Left lung (tissue), 4 donors: ENCODE measurements at regions not wholly inside any gene's neighbourhood (a gene's known extent, or its start where the extent isn't known, plus 50 kb on each side); places are given as distances from the start of the nearest gene placed in this dataset.
A peak's percentile ranks its signal among the peaks of the same experiment; 100 is the strongest.

Experiments
- ATAC-seq: fragments of 200-7000 bp; cut with Tn5 transposase; one replicate; pipeline ENCODE4 v1.9.1; 2020; ENCODE audit warnings: moderate library complexity
- DNase-seq, 4 donors: peaks; one replicate each; pipeline ENCODE4 v3.0.0-alpha.2; 2013 to 2020
- H3K27ac ChIP-seq, 2 donors: fragments of 200-600 bp; sonication (generic) in 1 of 2; one replicate each; pipeline versions ENCODE4 v1.5.0 to v1.8.0; 2020 to 2021
- H3K27me3 ChIP-seq, 2 donors: fragments of 200-600 bp; sonication (generic) in 1 of 2; one replicate each; pipeline versions ENCODE4 v1.5.0 to v1.8.0; 2020 to 2021
- H3K36me3 ChIP-seq, 2 donors: fragments of 200-600 bp; sonication (generic) in 1 of 2; one replicate each; pipeline versions ENCODE4 v1.5.0 to v1.8.0; 2020 to 2021
- H3K4me1 ChIP-seq, 2 donors: fragments of 200-600 bp; one replicate each; pipeline ENCODE4 v1.8.0; 2021
- H3K4me3 ChIP-seq, 2 donors: fragments of 200-600 bp; sonication (generic) in 1 of 2; one replicate each; pipeline versions ENCODE4 v1.5.0 to v1.8.0; 2020 to 2021; ENCODE audit warnings: mild to moderate bottlenecking in 1 of 2
- H3K9me3 ChIP-seq, 2 donors: fragments of 200-600 bp; sonication (generic) in 1 of 2; one replicate each; pipeline versions ENCODE4 v1.5.0 to v1.8.0; 2020 to 2021
- intact Hi-C, 2 donors: fragments of 100-400 bp; cut with DNase I; formaldehyde crosslinking; loops; one replicate each; pipeline versions ENCODE4 v1.11.2 to v1.14.2; 2022
- TF ChIP-seq, protein P1 (sequence below), 2 donors: fragments of 200-600 bp; sonication (generic) in 1 of 2; IDR thresholded peaks; one replicate each; pipeline versions ENCODE4 v1.5.0 to v1.8.0; 2021; ENCODE audit warnings: antibody characterized with exemption in 2 of 2
- donor health status: DM: no; HTN: yes; CAD: no.
- donor health status: DM: no; HTN: no; CAD: no.

DNA sequence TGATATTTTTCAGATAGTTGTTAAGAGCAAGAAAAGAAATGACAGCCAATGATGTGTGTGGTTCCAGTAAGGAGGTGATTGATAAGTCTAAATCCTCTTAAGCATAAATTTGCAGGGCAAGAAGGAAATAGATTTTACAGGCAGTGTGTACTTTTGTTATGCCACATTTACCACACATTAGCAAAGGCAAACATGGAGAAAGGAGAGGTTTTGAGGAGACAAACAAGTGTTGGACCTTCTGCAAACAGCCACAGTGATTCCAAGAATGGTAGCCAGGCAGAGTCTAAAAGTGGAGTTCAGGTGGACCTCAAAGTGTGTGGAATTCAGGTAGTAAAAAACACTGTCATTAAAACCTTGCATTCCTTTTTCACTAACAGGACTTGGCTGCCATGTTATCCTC is 295.9 kb upstream of the ITGA1 start:
- ATAC-seq, result no peak
- no peak overlapping the region for H3K27ac ChIP-seq
- H3K27me3 ChIP-seq, result no peaks in the 10 kb centered on the region
- no peaks in the 10 kb centered on the region for H3K36me3 ChIP-seq
- no peaks in the 10 kb centered on the region for H3K9me3 ChIP-seq
- H3K4me3 ChIP-seq, result no peak overlapping the region
- H3K4me1 ChIP-seq, result no peaks in the 10 kb centered on the region
- no peak for DNase-seq
- TF ChIP-seq, protein P1, sequence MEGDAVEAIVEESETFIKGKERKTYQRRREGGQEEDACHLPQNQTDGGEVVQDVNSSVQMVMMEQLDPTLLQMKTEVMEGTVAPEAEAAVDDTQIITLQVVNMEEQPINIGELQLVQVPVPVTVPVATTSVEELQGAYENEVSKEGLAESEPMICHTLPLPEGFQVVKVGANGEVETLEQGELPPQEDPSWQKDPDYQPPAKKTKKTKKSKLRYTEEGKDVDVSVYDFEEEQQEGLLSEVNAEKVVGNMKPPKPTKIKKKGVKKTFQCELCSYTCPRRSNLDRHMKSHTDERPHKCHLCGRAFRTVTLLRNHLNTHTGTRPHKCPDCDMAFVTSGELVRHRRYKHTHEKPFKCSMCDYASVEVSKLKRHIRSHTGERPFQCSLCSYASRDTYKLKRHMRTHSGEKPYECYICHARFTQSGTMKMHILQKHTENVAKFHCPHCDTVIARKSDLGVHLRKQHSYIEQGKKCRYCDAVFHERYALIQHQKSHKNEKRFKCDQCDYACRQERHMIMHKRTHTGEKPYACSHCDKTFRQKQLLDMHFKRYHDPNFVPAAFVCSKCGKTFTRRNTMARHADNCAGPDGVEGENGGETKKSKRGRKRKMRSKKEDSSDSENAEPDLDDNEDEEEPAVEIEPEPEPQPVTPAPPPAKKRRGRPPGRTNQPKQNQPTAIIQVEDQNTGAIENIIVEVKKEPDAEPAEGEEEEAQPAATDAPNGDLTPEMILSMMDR (IDR thresholded peaks at IDR 0.05), result no peak
- intact Hi-C loops, result no loop called here

DNA sequence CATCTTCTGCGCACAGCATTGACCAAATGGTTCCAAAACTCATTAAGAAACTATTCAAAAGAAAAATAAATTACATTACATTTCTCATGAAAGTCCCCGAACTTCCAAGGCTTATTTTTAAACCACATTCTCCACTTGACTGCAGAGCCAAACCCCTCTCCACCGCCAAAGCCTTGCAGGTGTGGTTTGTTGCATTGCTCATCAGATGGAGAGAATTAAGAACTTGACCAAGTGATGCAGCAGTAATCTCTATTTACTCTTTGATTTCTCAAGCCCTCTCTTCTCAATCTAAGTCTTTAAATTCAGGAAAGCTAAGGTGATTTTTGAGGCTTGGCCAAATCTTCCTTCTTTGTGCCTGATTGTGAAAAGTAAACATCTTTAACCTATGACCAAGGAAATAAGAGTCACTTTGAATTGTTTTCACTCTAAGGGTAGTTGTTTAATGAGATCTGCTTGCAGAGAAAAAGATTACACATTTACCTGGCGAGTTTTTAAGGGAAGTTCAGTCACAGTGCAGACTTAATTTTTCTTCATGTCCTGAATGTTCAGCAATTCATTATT is 290.5 kb upstream of the ITGA1 start:
- H3K4me3 ChIP-seq, result no peak overlapping the region
- no peaks in the 10 kb centered on the region for H3K9me3 ChIP-seq
- no peaks in the 10 kb centered on the region for H3K36me3 ChIP-seq
- ATAC-seq, result peak; percentile 77
- TF ChIP-seq, protein P1 (IDR thresholded peaks at IDR 0.05), result no peak
- H3K27ac ChIP-seq, result no peak overlapping the region
- DNase-seq, result no peak
- H3K27me3 ChIP-seq, result no peaks in the 10 kb centered on the region
- intact Hi-C loops, result no loop called here
- no peaks in the 10 kb centered on the region for H3K4me1 ChIP-seq

DNA sequence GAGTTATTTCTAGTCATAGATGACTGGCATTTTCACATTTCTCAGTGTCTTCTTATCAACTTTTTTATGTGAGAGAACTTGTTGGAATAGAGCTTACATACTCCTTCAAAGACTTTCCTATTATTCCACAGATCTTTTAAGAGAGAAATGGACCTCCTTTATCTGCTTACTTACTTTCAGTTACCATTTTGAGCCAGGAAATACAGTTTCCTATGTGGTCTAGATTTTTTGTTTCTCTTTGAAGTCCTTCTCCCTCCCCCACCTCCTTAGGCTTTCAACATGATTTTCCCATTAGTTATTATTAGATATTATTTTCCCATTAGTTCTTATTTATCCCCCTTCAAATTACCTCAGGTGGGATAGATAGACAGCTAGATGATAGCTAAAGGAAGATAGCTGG is 289.1 kb upstream of the ITGA1 start:
- no peaks in the 10 kb centered on the region for H3K36me3 ChIP-seq
- H3K27me3 ChIP-seq, result no peaks in the 10 kb centered on the region
- no peaks in the 10 kb centered on the region for H3K9me3 ChIP-seq
- TF ChIP-seq, protein P1 (IDR thresholded peaks at IDR 0.05), result no peak
- H3K4me1 ChIP-seq, result no peaks in the 10 kb centered on the region
- no peak overlapping the region for H3K4me3 ChIP-seq
- no peak for ATAC-seq
- DNase-seq, result no peak
- intact Hi-C loops, result no loop called here
- no peak overlapping the region for H3K27ac ChIP-seq

DNA sequence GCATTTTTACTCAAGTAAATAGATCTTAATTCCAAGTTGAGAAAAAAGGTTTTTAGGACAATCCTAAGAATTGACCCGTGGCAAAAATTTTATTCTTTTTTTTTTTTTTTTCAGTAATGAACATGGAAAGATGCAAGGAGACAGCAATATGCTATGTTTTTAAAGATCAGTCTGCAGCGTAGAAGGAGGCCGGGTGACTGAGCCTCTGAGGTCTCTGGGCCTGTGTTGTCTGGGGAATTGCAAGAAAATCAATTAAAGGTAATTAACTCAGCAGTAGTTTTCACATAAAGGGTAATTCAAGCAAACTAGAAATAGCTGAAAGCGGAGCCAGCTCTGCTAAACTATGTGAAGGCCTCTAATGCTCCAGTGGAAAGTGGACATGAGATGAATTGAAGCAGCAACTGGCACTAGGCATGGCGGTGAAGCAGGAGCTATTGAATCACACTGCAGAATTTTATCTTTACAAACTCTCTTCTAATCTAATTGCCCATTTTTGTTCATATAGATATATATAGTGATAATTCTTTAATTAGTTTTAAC is 285.2 kb upstream of the ITGA1 start:
- Histone ChIP-seq H3K4me3 (no peak overlapping the region), H3K9me3 (no peaks in the 10 kb centered on the region), H3K4me1 (no peaks in the 10 kb centered on the region), H3K27me3 (no peaks in the 10 kb centered on the region), H3K36me3 (no peaks in the 10 kb centered on the region), H3K27ac (no peak overlapping the region)
- TF ChIP-seq, protein P1 (IDR thresholded peaks at IDR 0.05), result no peak
- no peak for DNase-seq
- no peak for ATAC-seq
- intact Hi-C loops, result no loop called here

DNA sequence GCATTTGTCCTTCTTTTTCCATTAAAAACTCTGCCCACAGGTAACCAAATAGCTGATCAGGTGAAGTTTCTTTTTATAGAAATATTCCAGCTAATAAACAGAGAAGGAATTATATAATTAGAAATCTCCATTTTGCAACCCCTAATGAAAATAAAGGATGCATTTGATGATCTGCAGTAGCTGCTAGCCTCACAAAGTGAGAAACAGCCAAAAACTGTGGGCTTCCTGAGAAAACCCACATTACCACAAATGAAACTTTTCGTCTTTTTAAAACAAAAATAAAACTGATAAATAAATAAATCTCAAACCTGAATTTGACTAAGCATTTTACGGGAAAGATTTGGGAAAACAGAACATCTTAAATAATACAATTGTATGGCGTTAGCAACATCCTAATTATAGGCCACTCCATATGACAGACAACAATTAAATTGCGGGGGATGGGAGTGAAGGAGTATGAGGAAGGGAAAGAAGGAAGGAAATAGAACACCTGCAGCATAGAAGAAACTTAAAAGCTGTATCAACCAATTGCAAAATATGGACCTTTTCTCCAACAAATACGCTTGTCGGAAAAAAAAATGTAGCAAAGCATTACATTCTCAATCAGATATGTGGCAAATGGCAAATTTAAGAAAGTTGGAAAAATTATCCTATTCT is 283.0 kb upstream of the ITGA1 start:
- DNase-seq (no peak), ATAC-seq (no peak)
- no peak overlapping the region for H3K27ac ChIP-seq
- H3K27me3 ChIP-seq, result no peaks in the 10 kb centered on the region
- H3K4me1 ChIP-seq, result no peaks in the 10 kb centered on the region
- TF ChIP-seq, protein P1 (IDR thresholded peaks at IDR 0.05), result no peak
- no peaks in the 10 kb centered on the region for H3K9me3 ChIP-seq
- H3K4me3 ChIP-seq, result no peak overlapping the region
- intact Hi-C loops, result no loop called here
- no peaks in the 10 kb centered on the region for H3K36me3 ChIP-seq
